ENCODE measurements at regions not wholly inside any gene's neighbourhood (a gene's known extent, or its start where the extent isn't known, plus 50 kb on each side); places are given as distances from the start of the nearest gene placed in this dataset.

DNA sequence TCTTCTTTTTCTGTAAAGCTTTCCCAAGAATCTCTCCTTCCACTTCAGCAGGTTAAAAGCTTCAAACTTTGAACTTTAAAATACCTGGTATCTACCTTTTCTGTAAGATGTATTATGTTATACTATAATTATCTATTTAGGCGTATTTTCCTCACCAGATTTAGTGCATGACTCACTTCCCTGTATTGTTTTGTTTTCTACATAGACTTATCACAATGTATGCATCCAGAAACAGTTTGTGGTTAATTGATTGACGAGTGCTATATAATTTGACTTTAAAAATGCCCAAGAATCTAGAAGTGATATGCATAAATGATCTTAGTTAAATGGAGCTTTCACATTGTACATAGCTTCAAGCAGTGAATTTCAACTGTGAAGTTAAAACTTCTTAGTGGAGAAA, 473.9 kb upstream of the CDH2 start:
- no TSS peak for BruUV-seq (replicated peaks)
- intact Hi-C loops (cut with micrococcal nuclease; ENCODE audit: unreplicated experiment) = no loop called here
- no peak for DNase-seq
- Mint-ChIP-seq H3K36me3 (ENCODE audit: insufficient read depth, unreplicated experiment) (no peaks in the 10 kb centered on the region), H3K4me3 (ENCODE audit: unreplicated experiment) (no peak overlapping the region), H3K4me1 (ENCODE audit: low read depth, unreplicated experiment) (no peaks in the 10 kb centered on the region), H3K9me3 (ENCODE audit: unreplicated experiment) (no peaks in the 10 kb centered on the region), H3K27me3 (ENCODE audit: insufficient read depth, unreplicated experiment) (peaks cover 13% of the 10 kb centered on the region), H3K27ac (ENCODE audit: unreplicated experiment) (no peak overlapping the region)
- TF ChIP-seq, protein P1, sequence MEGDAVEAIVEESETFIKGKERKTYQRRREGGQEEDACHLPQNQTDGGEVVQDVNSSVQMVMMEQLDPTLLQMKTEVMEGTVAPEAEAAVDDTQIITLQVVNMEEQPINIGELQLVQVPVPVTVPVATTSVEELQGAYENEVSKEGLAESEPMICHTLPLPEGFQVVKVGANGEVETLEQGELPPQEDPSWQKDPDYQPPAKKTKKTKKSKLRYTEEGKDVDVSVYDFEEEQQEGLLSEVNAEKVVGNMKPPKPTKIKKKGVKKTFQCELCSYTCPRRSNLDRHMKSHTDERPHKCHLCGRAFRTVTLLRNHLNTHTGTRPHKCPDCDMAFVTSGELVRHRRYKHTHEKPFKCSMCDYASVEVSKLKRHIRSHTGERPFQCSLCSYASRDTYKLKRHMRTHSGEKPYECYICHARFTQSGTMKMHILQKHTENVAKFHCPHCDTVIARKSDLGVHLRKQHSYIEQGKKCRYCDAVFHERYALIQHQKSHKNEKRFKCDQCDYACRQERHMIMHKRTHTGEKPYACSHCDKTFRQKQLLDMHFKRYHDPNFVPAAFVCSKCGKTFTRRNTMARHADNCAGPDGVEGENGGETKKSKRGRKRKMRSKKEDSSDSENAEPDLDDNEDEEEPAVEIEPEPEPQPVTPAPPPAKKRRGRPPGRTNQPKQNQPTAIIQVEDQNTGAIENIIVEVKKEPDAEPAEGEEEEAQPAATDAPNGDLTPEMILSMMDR (IDR thresholded peaks at IDR 0.05; ENCODE audit: insufficient read depth in 1 of 2, low read depth in 1 of 2, low read length in 1 of 2, severe bottlenecking in 1 of 2, unreplicated experiment in 1 of 2) = no peak
- no peaks in the 10 kb centered on the region for H3K27me3 ChIP-seq (replicated peaks; ENCODE audit: control insufficient read depth, insufficient read depth, low read length)
- ChIA-PET POLR2A (no interaction called here), CTCF (no interaction called here)
- H3K4me3 ChIP-seq (ENCODE audit: low read depth, low read length) = no peak overlapping the region
- no peaks in the 10 kb centered on the region for H3K9me3 ChIP-seq
- no peaks in the 10 kb centered on the region for H3K4me1 ChIP-seq
- no peaks in the 10 kb centered on the region for H3K36me3 ChIP-seq (ENCODE audit: control insufficient read depth, insufficient read depth, low read length)

DNA sequence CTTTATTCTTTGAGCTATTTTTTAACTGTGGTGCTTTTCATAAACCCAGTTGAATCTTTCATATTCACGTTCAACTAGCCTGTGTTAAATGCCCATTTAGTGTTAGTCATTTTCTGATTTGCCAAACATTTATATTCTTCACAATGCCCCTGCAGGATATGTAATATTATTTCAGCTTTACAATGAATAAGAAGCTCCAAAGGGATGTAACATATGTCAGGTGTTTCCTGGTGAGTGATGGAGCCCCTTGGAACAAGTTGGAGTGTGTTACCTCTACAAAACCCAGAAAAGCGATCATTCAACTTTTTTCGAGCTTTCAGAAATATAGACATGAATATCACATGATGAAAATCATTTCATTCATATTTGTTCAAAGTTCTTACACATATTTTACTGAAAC, 471.0 kb upstream of the CDH2 start:
- BruUV-seq (replicated peaks) = no TSS peak
- no peak overlapping the region for H3K4me3 Mint-ChIP-seq (ENCODE audit: unreplicated experiment)
- no peaks in the 10 kb centered on the region for H3K4me1 ChIP-seq
- intact Hi-C loops (cut with micrococcal nuclease; ENCODE audit: unreplicated experiment) = no loop called here
- no peaks in the 10 kb centered on the region for H3K9me3 ChIP-seq
- TF ChIP-seq, protein P1 (IDR thresholded peaks at IDR 0.05; ENCODE audit: insufficient read depth in 1 of 2, low read depth in 1 of 2, low read length in 1 of 2, severe bottlenecking in 1 of 2, unreplicated experiment in 1 of 2) = no peak
- no peaks in the 10 kb centered on the region for H3K36me3 Mint-ChIP-seq (ENCODE audit: insufficient read depth, unreplicated experiment)
- ChIA-PET POLR2A (no interaction called here), CTCF (no interaction called here)
- peaks cover 15% of the 10 kb centered on the region for H3K27me3 Mint-ChIP-seq (ENCODE audit: insufficient read depth, unreplicated experiment)
- H3K9me3 Mint-ChIP-seq (ENCODE audit: unreplicated experiment) = no peaks in the 10 kb centered on the region
- H3K27me3 ChIP-seq (replicated peaks; ENCODE audit: control insufficient read depth, insufficient read depth, low read length) = no peaks in the 10 kb centered on the region
- no peaks in the 10 kb centered on the region for H3K4me1 Mint-ChIP-seq (ENCODE audit: low read depth, unreplicated experiment)
- H3K4me3 ChIP-seq (ENCODE audit: low read depth, low read length) = no peak overlapping the region
- H3K36me3 ChIP-seq (ENCODE audit: control insufficient read depth, insufficient read depth, low read length) = no peaks in the 10 kb centered on the region
- DNase-seq = no peak
- no peak overlapping the region for H3K27ac Mint-ChIP-seq (ENCODE audit: unreplicated experiment)

DNA sequence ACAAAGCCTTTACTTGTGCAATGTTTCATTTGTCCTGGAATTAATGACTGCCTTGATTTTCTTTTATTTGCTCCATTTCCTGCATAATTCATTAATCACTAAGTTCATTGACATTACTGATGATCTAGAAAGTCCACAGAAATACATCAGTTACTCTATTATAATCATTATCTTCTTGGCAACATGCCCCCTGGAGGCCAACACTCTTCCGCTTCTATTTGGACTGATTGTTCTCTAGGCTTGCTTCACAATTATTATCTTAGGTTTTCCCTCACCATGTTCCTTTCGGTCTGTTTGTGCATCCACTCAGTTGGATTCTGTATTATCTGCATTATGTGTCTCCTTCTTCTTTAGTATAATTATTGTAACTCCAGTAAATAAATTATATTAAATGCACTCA, 461.0 kb upstream of the CDH2 start:
- no peaks in the 10 kb centered on the region for H3K27me3 ChIP-seq (replicated peaks; ENCODE audit: control insufficient read depth, insufficient read depth, low read length)
- no peaks in the 10 kb centered on the region for H3K36me3 ChIP-seq (ENCODE audit: control insufficient read depth, insufficient read depth, low read length)
- Mint-ChIP-seq H3K36me3 (ENCODE audit: insufficient read depth, unreplicated experiment) (no peaks in the 10 kb centered on the region), H3K9me3 (ENCODE audit: unreplicated experiment) (no peaks in the 10 kb centered on the region), H3K4me1 (ENCODE audit: low read depth, unreplicated experiment) (no peaks in the 10 kb centered on the region), H3K27ac (ENCODE audit: unreplicated experiment) (no peak overlapping the region), H3K4me3 (ENCODE audit: unreplicated experiment) (no peak overlapping the region), H3K27me3 (ENCODE audit: insufficient read depth, unreplicated experiment) (peaks cover 6% of the 10 kb centered on the region)
- no peak for DNase-seq
- no peaks in the 10 kb centered on the region for H3K4me1 ChIP-seq
- H3K4me3 ChIP-seq (ENCODE audit: low read depth, low read length) = no peak overlapping the region
- no peaks in the 10 kb centered on the region for H3K9me3 ChIP-seq
- intact Hi-C loops (cut with micrococcal nuclease; ENCODE audit: unreplicated experiment) = no loop called here
- CTCF ChIA-PET = no interaction called here
- POLR2A ChIA-PET = no interaction called here
- no TSS peak for BruUV-seq (replicated peaks)
- TF ChIP-seq, protein P1 (IDR thresholded peaks at IDR 0.05; ENCODE audit: insufficient read depth in 1 of 2, low read depth in 1 of 2, low read length in 1 of 2, severe bottlenecking in 1 of 2, unreplicated experiment in 1 of 2) = no peak
